Left cardiac atrium (tissue), 4 donors: ENCODE measurements at regions not wholly inside any gene's neighbourhood (a gene's known extent, or its start where the extent isn't known, plus 50 kb on each side); places are given as distances from the start of the nearest gene placed in this dataset.

Source experiments
- ATAC-seq, 2 donors: fragments of 200-7000 bp; cut with Tn5 transposase; one replicate each; pipeline ENCODE4 v1.9.1; 2020; ENCODE audit warnings: mild to moderate bottlenecking in 2 of 2, moderate library complexity in 2 of 2
- DNase-seq: peaks from one replicate; pipeline ENCODE4 v3.0.0-alpha.2; 2020
- intact Hi-C, 2 donors: fragments of 100-400 bp; cut with DNase I; formaldehyde crosslinking; loops; one replicate each; pipeline versions ENCODE4 v1.14.1 to v1.15.1; 2022 to 2023
- donor health status: DM: no; HTN: yes; CAD: no.
- donor health status: DM: no; HTN: yes; CAD: no; lungs with severe emphysema.
- donor health status: DM: yes; HTN: yes; CAD: no.
- donor health status: Dilated cardiomyopathy.

GRCh38 chr1:221840511-221841243 lies 98.8 kb upstream of the DUSP10 start:
- ATAC-seq, result peak; percentile 58 to 74
- DNase-seq, result peak; percentile 46
- intact Hi-C loops, result no loop called here

GRCh38 chr1:221839782-221840395 lies 98.0 kb upstream of the DUSP10 start:
- peak; percentile 76 for DNase-seq
- ATAC-seq, result peak; percentile 63 to 93
- intact Hi-C loops, result no loop called here

- DNase-seq, result no peak
- intact Hi-C loops, result no loop called here
Observed at GRCh38 chr1:221839321-221839720, 97.4 kb upstream of the DUSP10 start.

GRCh38 chr1:221837896-221838295 lies 96.0 kb upstream of the DUSP10 start:
- no peak for ATAC-seq
- no peak for DNase-seq
- intact Hi-C loops, result no loop called here

More at GRCh38 chr1:221839321-221839720, 97.4 kb upstream of the DUSP10 start:
- ATAC-seq, result no peak

- ATAC-seq (no peak), DNase-seq (no peak)
- intact Hi-C loops, result no loop called here
Observed at GRCh38 chr1:221834698-221835513, 93.0 kb upstream of the DUSP10 start.

GRCh38 chr1:221832617-221833016 lies 90.7 kb upstream of the DUSP10 start:
- intact Hi-C loops, result no loop called here
- ATAC-seq, result no peak
- DNase-seq, result no peak

GRCh38 chr1:221832151-221832550 lies 90.3 kb upstream of the DUSP10 start:
- DNase-seq, result no peak
- ATAC-seq, result no peak
- intact Hi-C loops, result no loop called here

- intact Hi-C loops, result no loop called here
- peak; percentile 51 to 67 for ATAC-seq
- no peak for DNase-seq
Observed at GRCh38 chr1:221829327-221830015, 87.6 kb upstream of the DUSP10 start.

GRCh38 chr1:221827307-221827642 lies 85.4 kb upstream of the DUSP10 start:
- intact Hi-C loops, result no loop called here
- DNase-seq (no peak), ATAC-seq (peak in 1 of 2 donors; percentile 24)

- DNase-seq, result no peak
- no peak for ATAC-seq
- intact Hi-C loops, result no loop called here
Observed at GRCh38 chr1:221824909-221825308, 83.0 kb upstream of the DUSP10 start.

GRCh38 chr1:221824025-221824424 lies 82.1 kb upstream of the DUSP10 start:
- intact Hi-C loops, result no loop called here
- no peak for DNase-seq
- peak in 1 of 2 donors; percentile 47 for ATAC-seq

- intact Hi-C loops, result no loop called here
- ATAC-seq (no peak), DNase-seq (no peak)
Observed at GRCh38 chr1:221823561-221823960, 81.7 kb upstream of the DUSP10 start.

GRCh38 chr1:221823149-221823548 lies 81.3 kb upstream of the DUSP10 start:
- DNase-seq (no peak), ATAC-seq (no peak)
- intact Hi-C loops, result no loop called here

GRCh38 chr1:221822591-221822990 lies 80.7 kb upstream of the DUSP10 start:
- intact Hi-C loops, result no loop called here
- DNase-seq (no peak), ATAC-seq (no peak)

- intact Hi-C loops, result no loop called here
- ATAC-seq, result no peak
- no peak for DNase-seq
Observed at GRCh38 chr1:221816899-221817298, 75.0 kb upstream of the DUSP10 start.

GRCh38 chr1:221815660-221816059 lies 73.8 kb upstream of the DUSP10 start:
- ATAC-seq, result no peak
- no peak for DNase-seq
- intact Hi-C loops, result no loop called here

GRCh38 chr1:221813887-221814286 lies 72.0 kb upstream of the DUSP10 start:
- ATAC-seq (no peak), DNase-seq (no peak)
- intact Hi-C loops, result no loop called here

GRCh38 chr1:221812905-221813597 lies 71.2 kb upstream of the DUSP10 start:
- DNase-seq (no peak), ATAC-seq (no peak)
- intact Hi-C loops, result no loop called here

GRCh38 chr1:221812088-221812752 lies 70.3 kb upstream of the DUSP10 start:
- intact Hi-C loops, result no loop called here
- ATAC-seq (no peak), DNase-seq (no peak)
